Subcutaneous abdominal adipose tissue (tissue), 5 donors: ENCODE measurements at regions not wholly inside any gene's neighbourhood (a gene's known extent, or its start where the extent isn't known, plus 50 kb on each side); places are given as distances from the start of the nearest gene placed in this dataset.

Source experiments
- H3K27ac ChIP-seq: one replicate; pipeline ENCODE4 v1.7.0; 2013; ENCODE audit warnings: low read depth, mild to moderate bottlenecking, inconsistent platforms, low read length, moderate library complexity
- H3K27me3 ChIP-seq, 5 donors: one replicate each; pipeline ENCODE4 v1.7.0; 2013; ENCODE audit warnings: low read length in 5 of 5, inconsistent platforms in 1 of 5; ENCODE audit not compliant: control insufficient read depth in 5 of 5, insufficient read depth in 4 of 5
- H3K36me3 ChIP-seq, 5 donors: one replicate each; pipeline ENCODE4 v1.7.0; 2013; ENCODE audit warnings: low read length in 5 of 5; ENCODE audit not compliant: control insufficient read depth in 5 of 5, insufficient read depth in 5 of 5
- H3K4me1 ChIP-seq, 5 donors: one replicate each; pipeline ENCODE4 v1.7.0; 2013; ENCODE audit warnings: low read length in 5 of 5, mild to moderate bottlenecking in 3 of 5, moderate library complexity in 1 of 5; ENCODE audit not compliant: control insufficient read depth in 5 of 5, insufficient read depth in 5 of 5
- H3K4me3 ChIP-seq, 5 donors: one replicate each; pipeline ENCODE4 v1.7.0; 2013; ENCODE audit warnings: low read length in 5 of 5, low read depth in 1 of 5
- H3K9ac ChIP-seq, 5 donors: one replicate each; pipeline ENCODE4 v1.7.0; 2013; ENCODE audit warnings: low read length in 5 of 5, mild to moderate bottlenecking in 4 of 5, moderate library complexity in 3 of 5
- H3K9me3 ChIP-seq, 5 donors: one replicate each; pipeline ENCODE4 v1.7.0; 2013; ENCODE audit warnings: low read length in 5 of 5; ENCODE audit not compliant: control insufficient read depth in 5 of 5
- donor health status: healthy.
- donor health status: healthy.
- donor health status: healthy.
- donor health status: healthy.
- donor health status: healthy.

GRCh38 chr12:43162138-43162537, 389.9 kb downstream of the ADAMTS20 start:
- Histone ChIP-seq H3K4me1 (peaks cover 0 to 9% (median 4%) of the 10 kb centered on the region in 5 donors), H3K36me3 (no peaks in the 10 kb centered on the region), H3K9ac (no peak overlapping the region), H3K27ac (no peak overlapping the region), H3K27me3 (no peaks in the 10 kb centered on the region), H3K4me3 (no peak overlapping the region), H3K9me3 (no peaks in the 10 kb centered on the region)

- H3K27ac ChIP-seq, result no peak overlapping the region
- H3K9me3 ChIP-seq, result no peaks in the 10 kb centered on the region
- no peaks in the 10 kb centered on the region for H3K36me3 ChIP-seq
- H3K27me3 ChIP-seq, result no peaks in the 10 kb centered on the region
- H3K4me3 ChIP-seq, result no peak overlapping the region
- H3K9ac ChIP-seq, result no peak overlapping the region
- H3K4me1 ChIP-seq, result peaks cover 0 to 9% (median 4%) of the 10 kb centered on the region in 5 donors
These were observed 392.5 kb downstream of the ADAMTS20 start for GRCh38 chr12:43159506-43159905.

GRCh38 chr12:43158126-43158525, 393.9 kb downstream of the ADAMTS20 start:
- no peaks in the 10 kb centered on the region for H3K9me3 ChIP-seq
- H3K4me1 ChIP-seq, result peaks cover 0 to 9% (median 4%) of the 10 kb centered on the region in 5 donors
- no peak overlapping the region for H3K27ac ChIP-seq
- no peak overlapping the region for H3K4me3 ChIP-seq
- no peaks in the 10 kb centered on the region for H3K27me3 ChIP-seq
- no peaks in the 10 kb centered on the region for H3K36me3 ChIP-seq
- H3K9ac ChIP-seq, result no peak overlapping the region

GRCh38 chr12:43155376-43155775, 396.6 kb downstream of the ADAMTS20 start:
- Histone ChIP-seq H3K27ac (no peak overlapping the region), H3K9ac (no peak overlapping the region), H3K4me1 (peaks cover 0 to 9% (median 4%) of the 10 kb centered on the region in 5 donors), H3K4me3 (no peak overlapping the region), H3K36me3 (no peaks in the 10 kb centered on the region), H3K9me3 (no peaks in the 10 kb centered on the region), H3K27me3 (no peaks in the 10 kb centered on the region)

GRCh38 chr12:43154498-43155045, 397.4 kb downstream of the ADAMTS20 start:
- Histone ChIP-seq H3K4me1 (peaks cover 0 to 4% (median 3%) of the 10 kb centered on the region in 5 donors), H3K9me3 (no peaks in the 10 kb centered on the region), H3K4me3 (no peak overlapping the region), H3K9ac (no peak overlapping the region), H3K27ac (no peak overlapping the region), H3K27me3 (no peaks in the 10 kb centered on the region), H3K36me3 (no peaks in the 10 kb centered on the region)

- Histone ChIP-seq H3K4me1 (no peaks in the 10 kb centered on the region), H3K9me3 (no peaks in the 10 kb centered on the region), H3K4me3 (no peak overlapping the region), H3K27me3 (no peaks in the 10 kb centered on the region), H3K36me3 (no peaks in the 10 kb centered on the region), H3K9ac (no peak overlapping the region), H3K27ac (no peak overlapping the region)
These were observed 400.5 kb downstream of the ADAMTS20 start for GRCh38 chr12:43151441-43151981.

- H3K4me3 ChIP-seq, result no peak overlapping the region
- no peaks in the 10 kb centered on the region for H3K27me3 ChIP-seq
- no peaks in the 10 kb centered on the region for H3K4me1 ChIP-seq
- no peak overlapping the region for H3K9ac ChIP-seq
- H3K9me3 ChIP-seq, result no peaks in the 10 kb centered on the region
- H3K36me3 ChIP-seq, result no peaks in the 10 kb centered on the region
- no peak overlapping the region for H3K27ac ChIP-seq
These were observed 403.3 kb downstream of the ADAMTS20 start for GRCh38 chr12:43148691-43149090.

GRCh38 chr12:43147878-43148277, 404.1 kb downstream of the ADAMTS20 start:
- no peak overlapping the region for H3K4me3 ChIP-seq
- H3K4me1 ChIP-seq, result no peaks in the 10 kb centered on the region
- no peaks in the 10 kb centered on the region for H3K27me3 ChIP-seq
- H3K27ac ChIP-seq, result no peak overlapping the region
- H3K9ac ChIP-seq, result no peak overlapping the region
- H3K36me3 ChIP-seq, result no peaks in the 10 kb centered on the region
- peaks cover 0 to 2% (median 0%) of the 10 kb centered on the region in 5 donors for H3K9me3 ChIP-seq

- Histone ChIP-seq H3K27ac (no peak overlapping the region), H3K27me3 (no peaks in the 10 kb centered on the region), H3K4me1 (no peaks in the 10 kb centered on the region)
These were observed 406.5 kb downstream of the ADAMTS20 start for GRCh38 chr12:43145481-43145880.

GRCh38 chr12:43143278-43143677, 408.7 kb downstream of the ADAMTS20 start:
- Histone ChIP-seq H3K9ac (no peak overlapping the region), H3K9me3 (peaks cover 0 to 9% (median 3%) of the 10 kb centered on the region in 5 donors), H3K27me3 (no peaks in the 10 kb centered on the region), H3K4me3 (no peak overlapping the region), H3K27ac (no peak overlapping the region), H3K4me1 (no peaks in the 10 kb centered on the region), H3K36me3 (no peaks in the 10 kb centered on the region)

More at GRCh38 chr12:43145481-43145880, 406.5 kb downstream of the ADAMTS20 start:
- no peak overlapping the region for H3K4me3 ChIP-seq
- H3K9ac ChIP-seq, result no peak overlapping the region
- peaks cover 0 to 6% (median 0%) of the 10 kb centered on the region in 5 donors for H3K9me3 ChIP-seq
- H3K36me3 ChIP-seq, result no peaks in the 10 kb centered on the region
